Forelimb muscle (tissue), 1 donor: ENCODE measurements at regions not wholly inside any gene's neighbourhood (a gene's known extent, or its start where the extent isn't known, plus 50 kb on each side); places are given as distances from the start of the nearest gene placed in this dataset.

Experiments
- DNase-seq: peaks from one replicate; pipeline ENCODE4 v3.0.0-alpha.2; 2013; ENCODE audit warnings: low read depth

DNA sequence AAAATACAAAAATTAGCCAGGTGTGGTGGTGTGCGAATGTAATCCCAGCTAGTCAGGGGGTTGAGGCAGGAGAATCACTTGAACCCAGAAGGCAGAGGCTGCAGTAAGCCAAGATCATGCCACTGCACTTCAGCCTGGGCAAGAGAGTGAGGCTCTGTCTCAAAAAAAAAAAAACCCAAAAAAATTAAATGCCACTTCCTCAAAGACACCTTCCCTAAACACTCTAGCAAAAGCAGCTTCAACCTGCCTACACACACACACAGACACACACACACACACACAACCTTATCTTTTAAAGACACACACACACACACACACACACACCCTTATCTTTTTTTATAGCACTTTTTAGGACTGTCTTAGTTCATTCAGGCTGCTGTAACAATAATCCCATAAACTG is 201.7 kb upstream of the PSMD7 start:
- DNase-seq: no peak

DNA sequence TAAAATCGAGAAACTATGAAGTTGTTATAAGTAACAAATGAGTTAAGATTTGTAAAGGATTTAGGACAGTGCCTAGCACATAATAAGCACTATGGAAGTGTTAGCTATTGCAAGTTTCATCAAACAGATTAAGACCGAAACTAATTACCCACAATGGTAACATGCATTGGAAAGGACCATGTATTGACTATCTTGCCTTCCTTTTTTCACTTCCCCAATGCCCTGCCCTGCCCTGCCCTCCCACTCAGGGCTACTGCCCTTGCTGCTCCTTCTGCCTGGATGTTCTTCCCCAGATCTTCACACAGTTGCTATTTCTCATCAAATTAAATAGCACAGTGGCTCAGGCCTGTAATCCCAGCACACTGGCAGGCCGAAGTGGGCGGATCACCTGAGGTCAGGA is 202.1 kb upstream of the PSMD7 start:
- no peak for DNase-seq

DNA sequence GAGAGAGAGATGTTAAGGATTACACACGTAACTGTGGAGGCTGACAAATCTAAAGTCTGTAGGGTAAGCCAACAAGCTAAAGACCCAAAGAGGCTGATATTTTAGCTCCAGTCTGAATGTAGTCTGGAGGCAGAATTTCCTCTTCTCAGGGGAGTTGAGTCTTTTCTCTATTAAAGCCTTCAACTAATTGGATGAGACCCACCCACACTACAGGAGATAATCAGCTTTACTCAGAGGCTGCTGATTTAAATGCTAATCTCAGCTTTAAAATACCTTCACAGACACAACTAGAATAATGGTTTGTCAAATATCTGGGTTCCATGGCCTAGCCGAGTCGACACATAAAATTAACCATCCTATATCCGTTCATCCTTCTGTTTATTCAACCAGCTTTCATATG is 204.3 kb upstream of the PSMD7 start:
- no peak for DNase-seq

DNA sequence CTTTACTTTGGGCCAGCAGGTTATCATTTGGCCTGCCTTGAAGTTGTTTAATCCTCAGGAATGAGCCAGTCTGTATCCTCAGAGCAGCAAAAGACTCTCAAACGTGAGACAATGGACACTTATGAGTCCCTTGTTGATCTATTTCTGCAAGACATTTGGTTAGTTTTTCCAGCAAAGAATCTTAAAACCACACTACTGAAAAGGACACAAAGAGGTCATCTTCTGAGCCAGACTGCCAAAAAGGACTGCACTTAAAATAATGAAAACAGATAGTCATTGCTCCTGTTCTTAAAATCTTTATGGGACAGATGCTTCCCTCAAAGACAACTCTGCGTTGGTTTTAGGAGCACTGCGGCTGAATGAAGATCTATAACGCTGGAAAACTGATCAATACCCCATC is 205.7 kb upstream of the PSMD7 start:
- no peak for DNase-seq

DNA sequence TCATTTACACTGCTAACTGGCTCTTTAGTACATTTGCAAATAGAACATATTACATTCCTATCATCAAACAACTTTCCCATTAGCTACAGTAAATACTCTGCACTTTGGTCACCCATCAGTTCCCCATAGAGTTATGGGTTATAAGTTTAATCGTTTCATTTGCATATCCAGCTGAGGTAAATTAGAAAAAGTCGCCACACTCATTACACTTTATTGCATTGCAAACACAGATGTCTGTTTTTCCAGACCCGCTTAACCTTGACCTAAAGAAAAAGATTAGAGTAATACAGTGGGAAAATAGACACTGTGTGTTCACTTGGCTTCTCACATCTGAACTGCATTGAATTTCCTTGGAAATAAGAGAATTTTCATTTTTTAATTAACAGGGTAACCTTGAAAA is 213.1 kb upstream of the PSMD7 start:
- DNase-seq: no peak

DNA sequence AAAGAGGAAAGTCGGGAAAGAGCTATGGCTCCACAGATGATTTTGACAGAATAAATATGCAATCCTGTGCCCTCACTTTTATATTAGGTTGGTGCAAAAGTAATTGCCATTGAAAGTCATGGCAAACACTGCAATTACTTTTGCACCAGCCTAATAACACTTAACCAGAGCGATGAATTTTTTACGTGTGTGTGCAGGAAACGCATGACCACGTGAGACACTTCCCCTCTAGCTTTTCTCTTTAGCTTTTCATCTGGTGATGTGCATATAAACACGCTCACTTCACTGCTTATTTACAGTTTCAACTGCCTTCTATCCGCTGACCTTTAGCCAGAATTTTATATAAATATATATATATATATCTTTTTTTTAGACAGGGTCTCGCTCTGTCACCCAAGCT is 216.3 kb upstream of the PSMD7 start:
- DNase-seq: no peak

DNA sequence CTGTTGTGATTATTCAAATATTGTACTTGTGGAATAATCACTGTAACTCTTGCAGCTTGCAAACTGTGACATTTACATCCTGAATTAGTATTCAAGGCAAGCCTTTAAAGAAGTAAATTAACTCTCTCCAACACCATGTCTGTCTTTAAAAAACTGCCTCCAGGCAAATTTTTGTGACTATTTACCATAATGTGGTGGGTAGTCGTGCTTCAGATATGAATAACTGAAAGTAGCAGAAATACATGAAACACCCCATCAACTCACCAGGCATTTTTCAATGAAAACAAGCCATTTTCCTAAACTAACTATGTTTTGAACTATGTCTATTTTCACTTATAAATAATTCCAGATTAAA is 217.4 kb upstream of the PSMD7 start:
- no peak for DNase-seq

DNA sequence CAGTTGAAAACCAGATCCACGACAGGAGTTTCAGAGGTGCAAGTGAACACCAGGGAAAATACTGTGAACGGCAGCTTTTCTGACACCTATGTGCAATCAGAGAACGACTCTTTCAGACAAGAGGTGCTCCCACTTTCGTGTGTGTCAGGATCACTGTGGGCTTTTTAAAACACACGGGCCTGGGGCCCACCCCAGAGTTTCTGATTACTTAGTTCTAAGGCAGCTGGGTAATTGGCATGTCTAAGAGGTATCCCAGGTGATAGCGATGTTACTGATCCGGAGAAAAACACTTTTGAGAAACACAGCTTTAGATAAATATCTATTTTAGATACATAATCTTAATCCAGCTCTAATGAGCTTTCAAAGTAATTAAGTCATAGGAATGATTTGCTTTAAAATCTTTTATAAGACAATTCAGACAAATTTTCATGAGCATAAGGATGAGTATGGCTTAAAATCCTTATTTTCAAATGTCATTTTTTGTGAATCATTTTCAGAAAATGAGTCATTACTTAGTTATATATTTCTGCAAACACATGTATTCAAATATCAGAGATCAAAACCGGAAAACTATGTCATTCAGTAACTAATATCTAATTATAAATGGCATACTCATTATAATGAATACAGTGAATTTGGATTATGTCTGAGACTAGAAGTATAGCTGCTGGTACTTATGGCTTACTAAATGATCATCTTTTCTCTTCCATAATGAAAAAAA is 217.9 kb upstream of the PSMD7 start:
- no peak for DNase-seq

DNA sequence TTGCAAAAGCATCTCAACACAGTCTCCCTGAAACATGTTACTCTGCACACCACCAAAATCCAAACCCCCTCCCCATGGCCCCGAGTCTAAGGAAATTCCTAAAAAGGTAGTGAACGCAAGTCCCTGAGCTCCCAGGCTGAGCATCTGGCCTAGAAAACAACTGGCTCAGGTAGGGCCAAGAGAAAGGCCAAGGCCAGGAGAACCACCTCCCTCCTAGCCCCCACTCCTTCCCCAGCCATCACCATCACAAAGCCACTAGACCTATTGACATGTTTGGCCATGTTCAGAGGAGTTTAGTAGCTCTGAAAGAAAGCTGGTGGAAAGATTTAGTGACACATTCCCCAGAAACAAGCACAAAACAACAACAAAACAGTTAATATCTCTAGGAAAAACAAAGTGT is 220.0 kb upstream of the PSMD7 start:
- DNase-seq: no peak

DNA sequence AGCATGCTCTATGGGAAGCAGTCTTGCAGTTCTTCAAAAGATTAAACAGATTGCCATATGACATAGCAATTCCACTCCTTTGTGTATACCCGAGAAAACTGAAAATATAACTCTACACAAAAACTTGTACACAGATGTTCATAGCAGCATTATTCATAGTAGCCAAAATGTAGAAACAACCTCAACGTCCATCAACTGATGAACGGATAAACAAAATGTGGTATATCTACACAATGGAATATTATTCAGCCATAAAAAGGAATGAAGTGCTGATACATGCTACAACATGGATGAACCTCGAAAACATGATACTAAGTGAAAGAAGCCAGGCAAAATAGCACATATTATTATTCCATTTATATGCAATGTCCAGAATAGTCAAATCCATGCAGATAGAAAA is 221.2 kb upstream of the PSMD7 start:
- DNase-seq: no peak

DNA sequence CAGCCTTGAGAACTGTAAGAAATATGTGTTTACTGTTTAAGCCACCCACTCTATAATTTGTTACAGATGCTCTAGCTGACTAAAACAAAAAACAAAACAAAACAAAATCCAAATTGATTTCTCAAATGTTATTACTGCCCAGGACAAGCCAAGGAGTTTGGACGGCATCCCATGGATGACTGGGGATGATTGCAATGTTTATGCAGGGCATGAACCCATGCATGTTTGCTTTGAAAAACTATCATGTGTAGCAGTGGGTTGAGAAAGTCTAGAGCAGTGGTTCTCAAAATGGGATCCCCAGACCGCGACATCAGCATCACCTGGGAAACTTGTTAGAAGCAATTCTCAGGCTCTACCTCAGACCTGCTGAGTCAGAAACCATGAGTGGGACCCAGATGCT is 223.2 kb upstream of the PSMD7 start:
- DNase-seq: no peak

DNA sequence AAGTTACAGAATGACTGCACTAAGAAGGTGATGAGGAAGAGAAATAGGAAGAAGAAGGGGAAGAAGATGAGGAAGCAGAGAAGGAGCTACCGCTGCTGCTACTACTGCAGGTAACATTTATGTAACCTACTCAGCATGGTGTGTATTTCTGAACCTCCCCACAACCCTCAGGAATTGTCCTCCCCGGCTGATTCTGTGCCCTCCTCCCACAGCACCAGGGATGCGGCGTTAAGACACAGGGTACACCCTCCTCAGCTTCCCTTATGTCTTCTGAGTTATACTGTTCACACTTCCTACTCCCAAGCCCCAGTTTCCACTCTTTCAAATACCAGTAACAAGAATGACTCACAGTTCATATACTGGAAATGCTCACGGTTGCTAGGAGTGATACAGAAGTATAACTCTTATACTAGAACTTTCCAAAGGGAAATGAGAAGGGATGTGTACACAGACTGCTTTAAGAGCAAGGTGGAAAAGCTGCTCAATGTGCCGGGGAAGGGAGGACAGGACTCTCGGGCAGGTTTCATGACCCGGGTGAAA is 224.5 kb upstream of the PSMD7 start:
- DNase-seq: no peak

DNA sequence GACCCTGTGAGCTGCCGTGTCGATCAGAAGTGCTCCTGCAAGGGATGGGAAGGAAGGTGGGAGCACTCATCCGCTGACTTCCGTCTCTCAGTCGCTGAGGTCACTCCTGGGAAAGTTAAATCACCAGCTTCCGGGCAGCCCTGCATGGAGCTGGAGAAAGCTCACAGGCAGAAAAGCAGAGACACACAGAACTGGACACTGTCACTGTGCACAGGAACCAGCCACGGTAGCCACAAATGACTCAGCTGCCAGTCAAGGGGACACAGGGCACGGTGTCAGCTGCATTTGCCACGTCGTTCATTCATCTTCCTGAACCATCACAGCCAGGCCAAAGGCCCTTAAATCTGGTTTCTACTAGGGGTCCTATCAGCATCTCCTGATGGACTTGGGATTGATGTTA is 226.4 kb upstream of the PSMD7 start:
- DNase-seq: no peak

DNA sequence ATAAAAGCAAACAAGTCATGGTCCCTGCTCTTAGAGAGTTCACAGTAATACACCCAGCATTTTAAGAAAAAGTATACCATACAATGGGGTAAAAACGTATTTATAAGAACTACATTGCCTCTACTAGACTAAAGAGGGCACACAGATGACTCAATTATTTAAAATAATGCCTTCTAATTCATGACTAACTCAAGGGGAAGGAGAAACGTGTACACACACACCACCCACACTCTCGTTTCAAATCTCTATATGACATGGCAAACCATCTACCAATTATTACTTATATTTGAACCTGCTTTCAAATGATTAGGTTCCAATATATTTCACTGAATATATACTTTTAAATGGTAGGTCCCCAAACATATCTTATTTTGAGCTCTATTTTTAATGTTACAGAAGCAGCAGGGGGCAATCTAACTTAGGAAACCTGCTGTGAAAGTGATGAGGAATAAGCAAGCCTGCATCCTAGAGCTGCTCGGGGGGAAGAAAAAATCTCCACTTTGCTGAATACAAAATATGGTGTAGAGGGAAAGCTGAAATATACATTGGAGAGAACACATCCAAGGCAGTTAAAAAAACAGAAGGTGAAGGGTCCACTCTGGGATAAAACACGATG is 232.4 kb upstream of the PSMD7 start:
- no peak for DNase-seq

DNA sequence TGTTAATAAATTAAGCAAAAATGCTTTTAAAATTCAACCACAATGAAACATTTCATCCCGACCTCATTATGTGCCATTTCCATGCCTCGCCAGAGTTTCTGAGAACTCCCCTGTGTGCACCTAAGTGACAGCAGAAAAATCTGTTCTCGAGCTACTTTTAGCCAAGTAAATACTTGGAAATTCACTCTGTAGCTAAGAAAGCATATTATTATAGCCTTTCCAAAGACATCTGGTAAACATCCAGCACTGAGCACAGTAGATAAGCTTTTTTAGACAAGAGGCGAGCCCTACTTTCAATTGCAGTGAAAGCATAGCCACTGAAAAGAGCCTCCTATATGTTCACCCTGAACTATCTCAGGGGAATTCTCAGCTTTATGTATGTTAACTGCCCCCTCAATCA is 242.8 kb upstream of the PSMD7 start:
- peak; percentile 77 for DNase-seq

DNA sequence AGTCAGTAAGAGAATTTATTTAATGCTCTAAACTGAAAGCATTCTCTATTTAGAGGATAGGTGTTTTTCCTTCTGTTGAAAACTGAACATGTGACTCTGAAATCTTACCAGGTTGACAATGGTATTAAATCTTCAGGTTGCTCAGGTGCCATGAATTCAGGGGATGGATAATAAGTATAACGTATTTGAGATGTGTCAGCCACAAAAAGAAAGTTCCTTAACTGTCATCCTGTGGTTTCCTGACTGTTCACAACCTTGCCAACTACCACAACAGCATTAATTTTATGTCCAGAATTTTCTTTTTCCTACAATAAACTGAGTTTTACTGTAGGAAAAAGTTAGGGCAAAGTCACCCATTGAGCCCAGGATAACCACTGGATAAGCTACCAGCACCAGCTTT is 243.3 kb upstream of the PSMD7 start:
- DNase-seq: no peak

DNA sequence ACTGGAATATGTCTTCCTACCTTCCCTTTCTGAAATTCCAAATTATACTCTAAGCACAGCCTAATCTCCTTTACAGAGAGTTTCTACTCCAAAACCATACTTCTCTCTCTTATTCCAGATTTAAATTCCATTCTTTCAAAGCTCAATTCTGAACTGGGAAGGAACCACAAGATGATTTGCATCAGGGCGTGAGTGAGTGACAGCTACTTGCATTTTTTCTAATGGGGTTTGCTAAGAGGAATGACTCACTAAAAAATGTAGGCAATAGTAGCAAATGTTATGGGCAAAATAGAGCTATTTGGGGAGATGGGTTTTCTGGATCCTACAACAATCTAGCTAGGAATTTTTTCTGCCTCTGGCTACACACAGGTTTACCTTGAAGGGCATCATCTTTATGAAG is 244.6 kb upstream of the PSMD7 start:
- DNase-seq: no peak

DNA sequence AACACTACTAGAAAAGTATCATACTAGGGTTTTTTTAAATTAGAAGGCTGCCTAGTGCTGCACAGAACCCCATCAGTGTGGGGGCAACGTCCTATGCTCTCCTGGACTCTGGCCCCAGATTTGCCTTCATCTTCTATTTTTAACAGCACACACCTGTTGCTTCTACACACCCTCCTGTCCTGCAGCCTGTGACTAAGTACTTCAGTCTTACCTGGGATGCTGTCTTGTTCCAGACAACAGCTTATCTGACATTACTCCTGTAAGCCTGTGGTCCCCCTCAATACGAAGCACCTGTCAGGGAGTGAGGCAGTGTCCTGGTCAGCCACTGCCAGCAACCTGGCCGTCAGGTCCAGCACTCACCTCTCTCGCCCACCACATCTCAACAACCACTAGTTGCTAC is 247.6 kb upstream of the PSMD7 start:
- no peak for DNase-seq

DNA sequence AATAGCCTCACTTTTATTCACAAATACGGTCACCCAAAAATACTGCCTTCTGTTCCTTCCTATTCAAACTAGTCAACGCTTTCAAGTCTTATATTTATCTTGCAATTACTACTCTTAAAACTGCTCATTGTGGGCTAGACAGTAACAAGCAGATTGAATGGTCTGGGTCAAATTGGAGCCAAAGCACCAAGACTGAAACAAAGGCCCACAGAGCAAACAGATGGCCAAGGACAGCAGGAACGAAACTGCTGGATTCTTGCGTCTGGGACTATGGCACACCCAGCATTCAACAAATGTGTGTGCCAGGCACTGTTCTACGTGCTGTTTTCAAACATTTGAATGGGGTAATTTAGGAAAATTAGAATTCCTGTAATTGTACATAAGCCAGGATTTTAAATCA is 250.1 kb upstream of the PSMD7 start:
- DNase-seq: no peak

DNA sequence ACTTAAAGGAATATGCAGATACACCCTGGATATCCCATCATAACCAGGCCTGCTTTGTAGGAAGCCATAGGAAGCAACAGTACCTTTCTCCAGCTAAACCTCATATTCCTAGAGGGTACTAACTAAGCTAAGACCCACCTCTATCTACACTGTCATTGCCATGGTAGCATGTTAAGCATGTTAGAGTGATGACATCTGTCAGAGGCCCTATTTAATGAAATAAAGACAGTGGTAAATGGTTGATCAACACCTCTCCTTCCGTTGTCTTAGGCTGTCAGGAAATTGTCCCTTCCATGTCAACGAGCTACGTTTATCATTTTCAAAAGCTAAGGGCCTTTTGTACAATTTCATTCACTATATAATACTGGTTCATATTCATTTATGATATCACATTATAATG is 251.1 kb upstream of the PSMD7 start:
- no peak for DNase-seq

DNA sequence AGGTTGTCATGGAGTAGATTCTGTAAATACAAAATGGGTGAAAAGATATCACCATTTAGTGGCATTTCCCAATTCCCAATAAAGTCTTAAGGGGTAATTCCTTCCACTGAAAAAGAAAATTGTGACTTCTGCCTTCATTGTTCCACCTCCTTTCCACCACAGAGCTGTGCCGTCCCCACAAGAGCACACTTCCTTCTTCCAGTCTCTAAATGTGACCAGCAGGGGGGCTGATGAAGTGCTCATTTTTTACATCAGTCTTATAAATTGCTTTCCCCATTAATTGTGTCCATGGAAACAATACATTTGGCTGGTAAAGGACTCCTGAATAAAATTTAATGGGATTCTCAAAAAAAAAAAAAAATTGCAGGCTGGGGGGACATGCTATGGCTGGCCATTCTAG is 260.8 kb upstream of the PSMD7 start:
- DNase-seq: no peak

DNA sequence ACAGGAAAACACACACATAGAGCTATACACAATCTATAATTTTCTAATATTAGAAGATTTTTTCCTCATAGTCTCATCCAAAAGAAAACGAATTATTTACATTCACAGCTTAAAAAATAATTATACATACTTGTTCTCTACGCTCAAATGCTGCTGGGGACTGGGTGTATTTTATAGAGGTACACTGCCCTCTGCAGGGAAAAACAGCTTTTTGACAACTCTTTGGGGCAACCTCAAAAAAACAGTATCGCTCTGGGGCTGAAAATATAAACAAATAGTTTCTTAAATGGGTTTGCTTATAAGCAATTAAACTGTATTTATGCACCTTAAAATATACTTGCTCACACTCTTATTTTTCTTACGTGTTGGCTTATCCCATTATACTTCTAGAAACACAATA is 261.8 kb upstream of the PSMD7 start:
- no peak for DNase-seq

DNA sequence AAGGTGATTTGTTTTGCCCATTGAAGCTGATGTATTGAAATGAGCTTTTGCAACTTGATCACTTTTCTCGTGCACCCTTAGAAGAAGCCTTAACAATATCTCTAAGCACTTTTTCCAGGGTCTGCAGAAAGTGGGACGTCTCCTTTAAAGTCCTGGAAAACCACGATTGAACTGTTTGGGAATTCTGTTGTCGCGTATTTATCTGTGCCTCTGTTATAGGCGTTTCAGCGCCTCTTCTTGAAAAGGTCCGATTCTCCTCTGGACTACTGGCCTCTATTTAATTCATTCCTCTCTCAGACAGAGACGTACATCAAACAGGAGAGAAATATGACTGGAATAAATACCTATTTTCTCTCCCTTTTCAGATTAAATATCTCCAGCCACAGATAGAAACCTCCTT is 262.4 kb upstream of the PSMD7 start:
- DNase-seq: no peak

DNA sequence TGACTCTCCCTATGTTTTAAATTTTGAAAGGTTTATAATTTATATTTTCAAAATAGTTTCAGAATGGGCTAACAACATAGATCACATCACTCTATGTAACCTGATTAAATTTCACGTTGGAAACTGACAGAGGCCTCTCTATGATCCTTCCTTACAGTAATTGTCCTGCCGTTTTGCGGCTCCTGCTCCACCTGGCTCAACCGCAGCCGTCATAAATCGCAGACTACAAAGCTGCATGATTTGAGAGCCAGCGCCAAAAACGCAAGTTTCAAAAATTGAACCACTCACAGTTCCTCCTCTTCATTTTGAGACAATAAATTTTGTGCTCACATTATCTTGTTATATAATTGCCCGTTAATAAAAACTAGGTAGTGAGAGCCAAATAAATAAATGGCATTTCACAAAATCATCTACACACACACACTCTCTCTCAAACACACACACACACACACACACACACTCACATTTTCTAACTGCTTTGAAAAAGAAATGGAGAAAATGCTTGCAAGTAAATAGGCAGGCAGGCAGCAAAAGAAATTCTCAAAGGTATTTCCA is 263.1 kb upstream of the PSMD7 start:
- DNase-seq: no peak
